SH-SY5Y (cell line): ENCODE measurements at regions not wholly inside any gene's neighbourhood (a gene's known extent, or its start where the extent isn't known, plus 50 kb on each side); places are given as distances from the start of the nearest gene placed in this dataset.

ENCODE experiments used
- GATA2 ChIP-seq: IDR thresholded peaks from 2 replicates; pipeline ENCODE4 v1.6.1; 2011; ENCODE audit warnings: mild to moderate bottlenecking, low read depth, low read length
- GATA3 ChIP-seq: IDR thresholded peaks from 2 replicates; pipeline ENCODE4 v1.6.1; 2011; ENCODE audit warnings: low read depth, mild to moderate bottlenecking, low read length, moderate library complexity

DNA sequence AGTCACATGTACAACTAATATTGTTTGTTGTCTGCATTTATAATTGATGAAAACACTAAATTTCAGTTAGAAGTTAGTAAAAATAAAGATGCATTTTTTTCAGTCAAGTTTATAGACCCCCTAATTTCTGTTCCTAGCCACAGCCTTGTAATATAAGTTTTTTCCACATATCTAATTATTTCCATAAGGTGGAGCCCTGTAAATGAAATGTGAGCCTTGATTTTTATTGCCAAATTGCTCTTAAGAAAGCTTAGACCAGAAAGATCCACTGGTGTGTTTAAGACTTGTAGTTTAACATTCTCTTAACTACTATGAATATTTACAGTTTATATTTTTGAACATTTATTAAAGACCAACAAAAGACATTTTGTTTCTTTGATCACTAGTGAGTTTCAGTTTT lies 322.1 kb upstream of the RGS6 start:
- no peak for TF ChIP-seq GATA2
- no peak for TF ChIP-seq GATA3
